Left kidney (tissue), 1 donor: ENCODE measurements at regions not wholly inside any gene's neighbourhood (a gene's known extent, or its start where the extent isn't known, plus 50 kb on each side); places are given as distances from the start of the nearest gene placed in this dataset.
"Not testable (repeated sequence)": the region's sequence is repeated elsewhere in the genome, so short reads cannot be mapped to it uniquely, and the experiment has no call there.

ENCODE experiments used
- DNase-seq: peaks from one replicate; pipeline ENCODE4 v3.0.0-alpha.2; 2013

DNA sequence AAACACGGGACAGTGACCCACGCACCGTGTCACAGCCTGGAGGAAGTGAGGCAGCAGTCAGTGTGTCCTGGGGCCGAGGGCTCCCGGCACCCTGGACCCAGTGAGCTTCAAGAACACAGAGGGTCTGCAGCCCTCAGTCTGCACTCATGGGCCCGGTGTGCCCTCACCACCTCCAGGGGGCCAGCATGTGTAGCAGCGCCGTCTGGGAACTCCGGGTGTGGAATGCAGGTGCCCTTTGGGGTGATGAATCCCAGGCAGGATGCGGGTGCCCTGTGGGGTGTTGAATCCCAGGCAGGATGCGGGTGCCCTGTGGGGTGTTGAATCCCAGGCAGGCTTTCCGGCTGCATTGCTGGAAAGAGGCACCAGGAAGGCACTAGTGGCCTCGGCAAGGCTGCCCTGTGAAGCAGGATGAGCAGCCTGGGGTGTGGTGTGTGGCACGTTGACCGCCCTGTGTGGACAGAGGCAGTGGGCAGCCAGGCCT, 1399.9 kb downstream of the BRD1 start:
- DNase-seq, result no peak

DNA sequence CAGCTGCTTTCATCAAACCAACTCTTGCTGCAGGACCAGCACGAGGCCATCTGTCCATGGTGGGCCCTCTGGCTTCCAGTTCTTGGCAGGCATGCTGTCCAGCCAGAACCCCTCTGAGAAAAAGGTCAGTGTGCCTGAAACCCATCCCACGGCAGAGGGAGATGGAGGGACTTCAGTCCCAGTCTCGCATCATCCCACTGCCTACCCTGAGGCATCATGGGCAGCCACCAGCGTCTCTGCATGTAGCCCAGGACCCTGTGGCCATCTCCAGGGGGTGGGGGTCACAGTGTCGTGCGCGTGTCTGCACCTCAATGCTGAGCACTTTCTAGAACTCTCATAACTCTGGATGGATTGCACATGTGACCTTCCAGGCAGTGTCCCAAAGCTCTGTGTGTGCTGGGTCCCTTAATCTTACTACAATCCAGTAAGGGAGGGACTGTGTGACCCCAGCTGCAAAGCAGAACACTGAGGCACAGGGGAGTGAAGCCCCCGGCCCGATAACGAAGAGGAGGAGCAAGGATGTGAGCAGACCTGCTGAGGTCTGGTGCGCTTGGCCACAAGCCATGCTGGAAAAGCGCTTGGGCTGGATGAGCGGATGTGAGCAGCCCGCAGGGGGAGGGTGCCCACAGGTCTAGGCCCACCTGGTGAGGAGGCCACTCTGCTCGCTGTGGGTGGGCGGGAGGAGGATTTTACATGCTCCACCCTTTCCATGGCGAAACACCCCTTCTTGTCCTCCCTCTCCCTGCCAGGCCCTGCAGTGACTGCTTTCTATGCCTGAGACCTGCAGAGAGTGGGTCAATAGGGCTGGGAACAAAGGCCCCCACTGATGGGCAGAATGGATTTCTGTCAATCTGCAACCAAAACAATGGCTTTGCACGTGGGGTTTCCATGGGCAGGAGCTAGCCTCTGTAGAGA, 1401.0 kb downstream of the BRD1 start:
- no peak for DNase-seq

DNA sequence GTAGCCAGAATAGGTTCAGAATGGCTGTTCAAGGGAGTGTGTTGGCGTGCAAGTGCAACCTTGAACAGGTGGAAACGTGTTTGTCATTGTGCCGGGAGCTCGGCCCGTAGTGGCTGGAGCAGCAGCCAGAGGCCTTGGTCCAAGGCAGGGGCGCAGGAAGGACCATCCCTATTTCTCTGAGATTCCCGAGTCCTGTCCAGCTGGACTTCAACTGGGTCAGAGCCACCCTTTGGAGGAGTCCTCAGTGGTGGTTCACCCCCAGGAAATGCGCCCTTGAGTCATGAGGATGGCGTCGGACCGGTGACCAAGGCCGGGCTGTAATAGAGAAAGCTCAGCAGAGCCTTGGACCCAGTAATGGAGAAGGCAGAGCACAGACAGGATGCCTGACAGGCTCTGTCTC, 1402.0 kb downstream of the BRD1 start:
- DNase-seq, result no peak

DNA sequence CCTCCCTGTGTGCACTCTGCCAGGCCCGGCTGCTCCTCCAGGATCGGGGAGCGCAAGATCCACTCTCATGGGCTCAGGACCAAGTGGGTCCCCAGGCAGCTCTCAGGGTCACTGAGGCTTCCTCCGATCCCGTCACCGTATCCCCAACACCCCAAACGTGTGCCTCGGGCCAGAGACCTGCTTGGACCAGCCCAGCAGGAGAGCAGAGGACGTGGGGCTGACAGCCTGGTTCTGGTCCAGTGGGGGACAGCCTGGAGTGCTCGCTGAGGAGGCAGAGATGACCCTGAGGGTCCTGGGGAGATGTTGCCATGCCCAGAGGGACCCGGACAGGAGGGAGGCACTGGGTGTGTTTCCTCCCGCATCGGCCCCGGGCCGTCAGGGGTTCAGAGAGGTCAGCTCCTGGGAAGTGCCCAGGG, 1402.6 kb downstream of the BRD1 start:
- DNase-seq, result no peak

DNA sequence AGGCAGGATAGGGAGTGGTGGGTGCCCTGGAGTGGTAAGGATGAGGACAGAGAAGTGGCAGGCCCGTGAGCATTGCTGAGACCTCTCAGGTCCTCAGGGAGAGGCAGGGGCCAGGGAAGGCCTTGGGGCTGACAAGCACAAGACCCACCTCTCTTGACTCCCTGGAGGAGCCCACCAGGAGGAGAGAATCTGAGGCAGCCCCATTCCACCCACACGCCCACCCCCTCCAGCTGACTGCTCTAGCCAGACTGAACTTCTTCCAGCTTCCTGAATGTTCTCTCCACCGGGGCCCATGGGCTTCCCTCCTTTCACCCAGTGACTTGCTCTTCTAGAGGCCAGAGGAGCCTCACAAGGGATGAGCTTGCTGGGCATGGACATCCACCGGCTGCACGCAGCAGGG, 1403.0 kb downstream of the BRD1 start:
- no peak for DNase-seq

DNA sequence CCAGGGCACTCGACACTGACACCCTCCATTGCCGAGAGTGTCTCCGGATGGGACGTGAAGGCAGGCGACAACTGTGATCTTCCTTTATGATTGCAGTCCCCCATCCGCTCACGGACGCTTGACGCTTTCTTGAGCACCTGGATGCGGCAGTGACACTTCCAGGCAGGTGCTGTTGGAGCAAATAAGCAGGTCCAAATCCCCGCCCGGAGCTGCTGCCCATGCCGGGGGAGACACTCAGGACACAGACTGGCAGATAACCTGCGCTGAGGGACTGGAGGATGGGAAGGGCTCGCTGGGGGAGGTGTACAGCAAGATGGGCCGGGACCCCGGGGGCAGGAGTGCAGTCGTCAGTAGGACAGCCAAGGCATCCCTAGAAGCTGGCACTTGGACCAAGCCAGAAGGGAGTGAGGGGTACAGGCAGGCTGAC, 1403.5 kb downstream of the BRD1 start:
- DNase-seq, result no peak

DNA sequence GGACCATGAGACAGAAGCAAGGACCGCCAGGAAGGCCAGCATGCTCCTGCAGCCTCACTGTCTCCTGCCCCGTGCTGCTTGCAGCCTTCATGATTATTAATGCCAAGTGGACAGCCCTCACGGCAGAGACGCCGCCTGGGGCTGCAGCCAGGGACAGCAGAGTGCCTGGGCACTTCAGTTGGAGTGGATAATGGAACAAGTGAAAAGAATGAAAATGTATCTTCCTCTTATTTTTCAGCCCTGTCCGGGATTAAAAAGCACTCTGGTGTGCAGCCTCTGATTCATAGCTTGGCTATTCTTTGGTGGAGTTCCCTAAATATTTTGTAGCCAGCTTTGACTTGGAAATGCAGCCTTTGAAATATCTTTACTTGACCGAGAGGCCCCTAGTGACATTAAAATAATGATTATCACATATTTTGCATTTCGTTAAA, 1404.2 kb downstream of the BRD1 start:
- no peak for DNase-seq

DNA sequence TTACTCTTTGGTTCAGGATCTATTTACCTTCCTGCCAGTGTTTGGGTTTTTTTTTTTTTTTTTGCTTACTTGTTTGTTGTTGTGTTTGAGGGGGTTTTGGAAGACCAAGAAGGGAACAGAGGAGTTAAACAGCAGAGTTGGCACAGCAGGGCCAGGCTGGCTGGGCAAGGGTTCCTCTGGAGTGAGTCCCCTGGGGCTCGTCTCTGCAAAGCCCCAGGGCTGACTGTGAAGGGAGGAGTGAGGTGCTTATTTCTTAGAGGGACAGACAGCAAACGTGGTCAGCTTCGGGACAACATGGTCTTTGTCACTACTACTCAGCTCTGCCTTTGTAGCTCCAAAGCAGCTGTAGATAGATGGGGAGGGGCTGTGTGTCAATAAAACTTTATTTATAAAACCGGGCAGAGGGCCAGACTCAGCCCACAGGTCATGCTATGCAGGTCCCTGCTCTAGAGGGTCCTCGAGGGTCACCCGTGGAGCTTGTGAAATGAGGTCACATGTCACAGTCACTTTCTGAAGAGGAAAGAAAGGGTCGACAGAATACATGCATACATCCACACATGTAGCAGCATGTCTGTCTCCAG, 1404.7 kb downstream of the BRD1 start:
- DNase-seq, result no peak

DNA sequence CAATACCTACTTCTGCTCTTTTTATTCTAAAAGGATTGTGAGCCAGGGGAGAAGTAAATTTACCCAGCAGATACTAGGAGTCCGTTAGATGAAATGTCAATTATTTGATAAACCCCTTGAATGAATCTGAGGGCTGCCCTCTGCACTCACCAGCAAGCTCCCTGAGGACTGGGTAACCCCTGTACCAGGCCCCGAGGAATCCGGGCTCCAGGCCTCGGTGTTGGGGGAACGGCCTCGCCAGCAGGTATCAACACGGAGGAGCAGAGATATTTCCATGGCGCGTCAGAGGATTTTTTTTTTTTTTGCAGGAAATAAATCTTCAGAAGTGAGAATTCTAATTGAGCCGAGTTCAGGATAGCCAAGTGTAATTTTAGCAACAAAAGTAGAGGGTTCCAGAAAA, 1408.8 kb downstream of the BRD1 start:
- DNase-seq, result no peak

DNA sequence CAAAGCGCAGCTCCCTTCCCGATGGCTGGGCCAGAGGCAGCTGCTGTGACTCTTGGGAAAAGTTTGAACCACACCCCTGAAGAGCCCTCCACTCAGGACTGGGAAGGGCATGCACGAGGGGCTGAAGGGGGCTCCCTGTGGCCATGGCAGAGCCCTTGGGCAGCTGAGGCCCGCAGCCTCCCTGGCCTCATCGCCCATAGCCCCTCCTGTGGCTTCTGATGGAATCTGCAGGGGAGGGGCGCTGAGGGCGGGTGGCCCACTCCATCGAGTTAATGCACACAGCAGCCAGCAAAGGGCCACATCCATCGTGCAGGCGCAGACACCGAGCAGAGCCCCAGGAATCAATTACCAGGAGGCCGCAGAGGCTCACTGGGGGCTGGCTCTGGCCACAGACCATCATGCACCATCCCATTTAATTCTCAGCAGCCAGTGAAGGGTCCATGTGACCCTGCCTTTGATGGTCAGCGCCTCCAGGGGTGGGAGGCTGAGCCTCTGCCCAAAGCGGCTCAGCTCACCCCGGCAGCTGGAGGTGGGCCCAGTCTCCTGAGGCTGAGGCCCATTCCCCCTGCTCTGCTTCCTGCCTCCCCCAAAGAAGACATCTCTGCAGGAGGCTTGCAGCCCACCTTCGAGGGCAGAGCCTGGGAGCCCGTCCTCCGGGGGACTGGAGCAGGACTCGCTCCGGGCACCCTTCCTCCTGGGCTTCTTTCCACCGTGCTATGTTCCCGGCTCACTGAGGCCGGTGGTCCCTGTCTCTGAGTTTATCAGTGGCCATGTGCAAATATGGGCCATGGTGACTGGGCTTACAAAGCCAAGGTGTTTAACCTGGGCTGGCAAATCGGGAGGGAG, 1410.2 kb downstream of the BRD1 start:
- no peak for DNase-seq

DNA sequence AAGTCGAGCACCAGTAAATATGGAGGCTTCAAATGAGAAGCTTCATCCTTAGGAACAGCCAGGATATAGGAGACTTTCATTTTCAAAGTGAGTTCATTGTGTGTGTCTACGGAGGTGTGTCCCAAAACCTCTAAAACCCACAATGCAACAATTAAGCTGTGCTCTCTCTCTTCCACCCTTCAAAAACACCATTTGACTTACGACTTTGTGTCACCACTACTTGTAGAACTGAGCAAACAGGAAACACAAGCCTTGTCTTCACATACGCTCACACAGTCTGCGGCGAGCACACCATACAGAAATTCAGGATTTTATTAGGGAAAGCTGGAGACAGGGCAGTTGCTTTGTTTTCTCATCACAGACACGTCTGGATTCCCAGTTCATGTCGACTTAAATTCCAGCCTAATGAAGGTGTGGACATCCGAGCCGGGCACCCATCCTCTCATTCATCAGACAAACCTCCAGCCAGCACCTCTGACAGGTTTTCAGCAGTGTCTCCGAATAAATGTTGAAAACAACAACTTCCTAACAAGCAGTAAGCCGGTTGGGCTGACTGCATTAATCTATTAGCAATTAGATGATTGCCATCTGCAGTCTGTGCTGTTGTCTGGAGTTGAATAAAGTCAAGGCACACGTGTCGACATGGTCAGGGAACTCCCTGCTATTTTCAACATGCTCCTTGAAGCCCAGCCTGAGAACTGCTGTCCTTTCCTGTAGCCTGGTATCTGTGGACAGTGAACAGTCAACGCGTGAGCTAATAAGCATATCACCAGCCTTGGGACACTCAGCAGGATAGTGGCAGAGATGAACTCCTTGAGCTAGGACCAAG, 1411.1 kb downstream of the BRD1 start:
- DNase-seq, result no peak

DNA sequence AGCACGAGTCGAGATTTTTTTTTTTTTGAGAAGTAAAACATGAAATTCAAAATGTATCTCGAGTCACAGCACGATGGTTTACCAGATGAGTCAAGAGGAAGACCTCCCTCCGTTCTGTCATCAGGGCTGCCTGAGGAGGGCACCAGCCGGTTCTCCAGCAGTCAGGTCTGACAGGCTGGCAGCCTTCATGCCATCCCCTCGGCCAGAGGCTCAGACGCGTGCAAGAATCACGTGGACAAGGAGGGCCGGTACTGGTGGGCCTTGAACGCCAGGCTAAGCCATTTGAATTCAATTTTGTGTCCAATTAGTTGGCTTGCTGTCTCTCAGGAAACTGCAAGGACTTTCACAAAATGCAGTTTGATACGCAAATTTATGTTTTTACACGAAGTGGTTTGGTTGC, 1412.2 kb downstream of the BRD1 start:
- no peak for DNase-seq

DNA sequence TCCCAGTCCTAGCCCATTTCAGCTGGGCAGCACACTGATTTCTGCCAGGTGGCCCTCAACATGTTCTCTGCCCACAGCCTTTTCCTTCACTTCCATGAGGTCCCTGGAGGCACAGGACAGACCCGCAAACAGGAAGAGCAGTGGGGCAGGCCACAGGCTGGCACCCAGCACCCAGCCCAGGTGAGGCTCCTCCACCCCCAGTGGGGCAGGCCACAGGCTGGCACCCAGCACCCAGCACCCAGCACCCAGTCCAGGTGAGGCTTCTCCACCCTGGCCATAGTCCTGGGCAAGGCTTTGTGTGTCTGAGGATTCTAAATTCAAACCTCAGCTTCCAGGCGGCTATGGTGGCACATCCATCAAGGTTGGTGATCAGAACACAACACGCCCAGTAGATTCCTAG, 1413.0 kb downstream of the BRD1 start:
- DNase-seq, result no peak

DNA sequence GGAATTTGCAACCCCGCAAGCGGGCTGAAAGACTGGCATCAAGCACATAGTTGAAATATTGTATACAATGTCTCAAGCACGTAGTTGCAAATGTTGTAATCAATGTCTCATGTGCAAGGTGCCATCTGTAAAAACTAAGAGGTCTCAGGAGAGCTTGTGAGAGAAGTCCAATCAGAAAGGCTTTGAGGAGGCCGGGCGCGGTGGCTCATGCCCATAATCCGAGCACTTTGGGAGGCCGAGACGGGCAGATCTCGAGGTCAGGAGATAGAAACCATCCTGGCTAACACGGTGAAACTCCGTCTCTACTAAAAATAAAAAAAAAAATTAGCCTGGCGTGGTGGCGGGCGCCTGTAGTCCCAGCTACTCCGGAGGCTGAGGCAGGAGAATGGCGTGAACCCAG, 1414.7 kb downstream of the BRD1 start:
- DNase-seq, result not testable (repeated sequence)

DNA sequence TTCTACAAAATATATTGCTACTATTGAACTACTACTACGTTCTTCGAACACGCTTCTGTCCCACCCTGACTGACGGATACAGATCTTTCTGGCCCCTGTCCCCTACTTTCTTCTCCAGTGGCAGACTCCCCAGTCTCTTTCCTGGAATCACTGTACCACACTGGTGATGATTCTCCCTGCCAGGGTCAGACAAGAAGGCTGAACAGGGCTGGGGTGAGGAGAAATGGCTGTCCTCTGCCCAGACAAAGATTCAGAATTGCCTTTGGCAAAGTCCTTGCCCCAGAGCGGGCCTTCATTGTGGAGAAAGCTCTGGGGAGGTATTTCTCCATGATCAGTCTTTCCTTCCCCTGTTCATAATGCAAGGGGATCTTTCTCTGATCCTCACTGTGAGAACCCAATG, 1417.1 kb downstream of the BRD1 start:
- no peak for DNase-seq

DNA sequence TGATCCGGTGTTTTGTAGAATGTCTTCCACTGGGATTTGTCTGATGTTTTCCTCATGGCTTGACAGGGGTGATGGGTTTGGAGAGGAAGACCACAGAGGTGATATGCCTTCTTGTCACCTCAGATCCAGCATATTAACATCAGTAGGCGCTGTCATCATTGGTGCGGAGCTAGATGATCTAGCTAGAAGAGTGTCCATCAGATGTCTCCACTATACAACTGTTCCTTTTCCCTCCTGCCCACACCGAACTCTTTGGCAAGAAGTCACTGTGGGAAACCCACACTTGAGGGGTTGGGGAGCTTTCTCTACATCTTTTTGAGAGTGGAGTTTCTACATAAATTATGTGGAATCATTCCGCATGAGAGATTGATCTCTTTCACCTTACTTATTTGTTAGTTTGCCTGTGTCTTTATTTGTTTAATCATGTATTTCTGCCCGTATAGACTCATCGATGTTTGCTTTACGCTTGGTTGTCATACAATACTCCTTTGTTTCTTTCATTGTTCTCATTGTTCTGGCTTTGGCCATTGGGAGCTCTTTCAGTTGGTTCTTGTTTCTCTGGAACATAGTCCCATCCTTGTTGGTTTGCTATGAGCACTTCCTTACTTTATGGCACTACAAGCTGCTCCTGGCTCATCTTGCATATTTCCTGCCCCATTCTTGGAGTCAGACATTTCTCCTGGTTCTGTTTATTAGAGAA, 1420.3 kb downstream of the BRD1 start:
- no peak for DNase-seq

DNA sequence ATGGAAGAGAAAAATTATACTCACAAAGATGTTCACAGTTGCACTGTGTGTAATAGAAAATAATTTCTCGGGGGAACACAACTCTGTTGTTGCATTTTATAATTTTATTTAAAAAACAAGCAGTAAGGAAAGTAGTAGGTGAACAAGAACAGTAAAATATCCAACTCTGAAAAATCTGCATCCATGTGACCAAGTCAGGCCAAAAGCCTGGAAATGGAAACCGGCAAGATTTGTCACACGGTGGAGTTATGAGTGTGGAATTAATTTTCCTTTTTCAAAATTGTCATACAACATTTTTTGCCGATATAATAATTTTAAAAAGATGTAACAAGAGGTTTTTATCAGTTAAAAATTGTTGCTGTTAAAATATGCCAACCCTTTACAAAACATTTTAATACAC, 1421.5 kb downstream of the BRD1 start:
- DNase-seq, result no peak

DNA sequence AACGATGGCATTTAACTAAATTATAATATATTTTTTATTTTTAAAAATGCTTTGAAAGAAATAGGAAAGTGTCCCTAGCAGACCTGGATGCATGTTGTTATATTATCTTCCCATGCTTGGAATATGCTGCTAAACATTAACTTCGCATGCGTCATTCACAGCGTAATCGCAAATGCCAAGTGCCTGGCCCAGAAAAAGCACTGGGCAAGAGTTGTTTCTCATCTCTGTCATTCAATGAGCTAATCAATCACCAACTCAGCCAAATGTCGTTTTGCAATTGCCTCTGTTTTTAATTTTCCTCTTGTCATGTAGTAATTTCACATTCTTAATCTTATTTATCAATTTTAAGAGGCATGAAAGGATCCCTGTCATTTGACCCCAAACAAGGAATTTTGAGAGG, 1421.9 kb downstream of the BRD1 start:
- DNase-seq, result no peak

DNA sequence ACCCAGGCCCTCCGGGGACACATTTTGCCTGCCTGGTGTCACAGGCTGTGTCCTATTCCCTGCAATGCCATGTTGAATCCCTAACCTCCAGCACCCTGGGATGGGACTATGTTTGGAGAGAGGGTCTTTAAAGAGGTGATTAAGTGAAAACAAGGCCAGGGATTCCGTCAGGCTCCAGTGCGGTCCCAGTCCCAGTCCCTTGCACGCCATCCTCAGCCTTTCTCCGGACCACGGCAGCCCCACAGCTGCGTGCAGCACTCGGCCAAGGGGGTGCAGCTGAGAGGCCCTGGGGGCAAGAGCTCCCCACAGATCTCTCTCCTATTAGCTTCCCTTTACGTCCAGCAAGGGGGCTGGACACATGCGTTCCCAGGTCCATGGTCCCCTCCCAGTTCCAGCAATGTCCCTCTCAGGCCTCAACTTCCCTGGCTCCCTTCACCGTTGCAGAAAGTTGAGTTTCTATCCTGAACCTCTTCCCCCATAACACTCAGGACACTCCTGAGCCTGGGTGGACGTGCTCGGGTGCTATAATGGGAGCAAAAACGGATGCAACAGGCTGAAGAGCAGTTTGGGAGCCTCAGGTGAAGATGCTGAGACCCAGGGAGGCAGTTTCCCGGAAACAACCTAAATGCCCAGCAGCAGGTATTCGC, 1422.7 kb downstream of the BRD1 start:
- DNase-seq, result no peak
